Fibroblast of lung (primary cell): ENCODE measurements at regions not wholly inside any gene's neighbourhood (a gene's known extent, or its start where the extent isn't known, plus 50 kb on each side); places are given as distances from the start of the nearest gene placed in this dataset.

ENCODE experiments used
- DNase-seq, 2 donors: peaks; one replicate each; pipeline versions ENCODE4 v3.0.0 to v3.0.0-alpha.2; 2010; ENCODE audit warnings: low read depth in 2 of 2
- H2AFZ ChIP-seq: 2 replicates; pipeline ENCODE4 v1.5.1; 2012; ENCODE audit warnings: low read length, control low read depth, inconsistent platforms
- H3K27ac ChIP-seq: 2 replicates; pipeline ENCODE4 v1.5.1; 2011; ENCODE audit warnings: low read length, control low read depth; ENCODE audit not compliant: insufficient read depth
- H3K27me3 ChIP-seq: 2 replicates; pipeline ENCODE4 v1.5.1; 2011; ENCODE audit warnings: mild to moderate bottlenecking, low read length; ENCODE audit not compliant: control insufficient read depth, insufficient read depth
- H3K36me3 ChIP-seq: 2 replicates; pipeline ENCODE4 v1.5.1; 2011; ENCODE audit warnings: low read length; ENCODE audit not compliant: control insufficient read depth, insufficient read depth
- H3K4me1 ChIP-seq: 2 replicates; pipeline ENCODE4 v1.5.1; 2011; ENCODE audit warnings: low read length; ENCODE audit not compliant: control insufficient read depth, insufficient read depth; ENCODE audit errors: extremely low read depth
- H3K4me2 ChIP-seq: 2 replicates; pipeline ENCODE4 v1.5.1; 2011; ENCODE audit warnings: low read length, control low read depth; ENCODE audit not compliant: insufficient read depth; ENCODE audit errors: extremely low read depth
- H3K4me3 ChIP-seq, 4 experiments: fragments of 200-600 bp in 1 of 4; sonication (generic) in 1 of 4; replicated peaks in 1 of 4; 2 replicates each; pipeline ENCODE4 v1.5.1; 2011 to 2016; ENCODE audit warnings: low read length in 4 of 4, low read depth in 3 of 4, mild to moderate bottlenecking in 3 of 4, control low read depth in 2 of 4, inconsistent platforms in 1 of 4, mixed read lengths in 1 of 4; ENCODE audit not compliant: insufficient read depth in 1 of 4; ENCODE audit errors: control extremely low read depth in 1 of 4
- H3K79me2 ChIP-seq: 2 replicates; pipeline ENCODE4 v1.5.1; 2012; ENCODE audit warnings: mild to moderate bottlenecking, low read length, inconsistent platforms; ENCODE audit not compliant: control insufficient read depth, insufficient read depth
- H3K9ac ChIP-seq: 2 replicates; pipeline ENCODE4 v1.5.1; 2011; ENCODE audit warnings: mild to moderate bottlenecking, low read length, control low read depth; ENCODE audit not compliant: insufficient read depth
- H3K9me3 ChIP-seq: 2 replicates; pipeline ENCODE4 v1.5.1; 2012; ENCODE audit warnings: low read depth, low read length; ENCODE audit not compliant: control insufficient read depth, insufficient read depth
- H4K20me1 ChIP-seq: 2 replicates; pipeline ENCODE4 v1.5.1; 2011; ENCODE audit warnings: low read length; ENCODE audit not compliant: control insufficient read depth, insufficient read depth; ENCODE audit errors: extremely low read depth
- CTCF ChIP-seq, 2 donors: IDR thresholded peaks in 1 of 2; conservative IDR thresholded peaks in 1 of 2; 1 replicate in 1 of 2; 2 replicates in 1 of 2; pipeline ENCODE4 v1.5.1; 2011 to 2012; ENCODE audit warnings: low read length in 2 of 2, control low read depth in 1 of 2, inconsistent platforms in 1 of 2, low read depth in 1 of 2, mild to moderate bottlenecking in 1 of 2
- EZH2 ChIP-seq: IDR thresholded peaks from 2 replicates; pipeline ENCODE4 v1.5.1; 2012; ENCODE audit warnings: low read length, control low read depth, mild to moderate bottlenecking; ENCODE audit errors: missing control alignments

- H3K27ac ChIP-seq, result no peak overlapping the region
- no peaks in the 10 kb centered on the region for H3K9me3 ChIP-seq
- no peak overlapping the region for H3K4me3 ChIP-seq
- H3K9ac ChIP-seq, result no peak overlapping the region
- no peaks in the 10 kb centered on the region for H4K20me1 ChIP-seq
- no peaks in the 10 kb centered on the region for H3K79me2 ChIP-seq
- H3K36me3 ChIP-seq, result no peaks in the 10 kb centered on the region
- H3K27me3 ChIP-seq, result peaks cover 2% of the 10 kb centered on the region
- no peaks in the 10 kb centered on the region for H3K4me1 ChIP-seq
- H2AFZ ChIP-seq, result no peak overlapping the region
- TF ChIP-seq CTCF (conservative IDR thresholded peaks at IDR 0.05 in 1 of 2, IDR thresholded peaks at IDR 0.05 in 1 of 2; ENCODE audit: low read depth in 1 of 2, low read length in 2 of 2) (no peak), EZH2 (no peak)
- H3K4me2 ChIP-seq, result no peak overlapping the region
- DNase-seq, result no peak
These were observed 75.0 kb upstream of the LHX1 start for GRCh38 chr17:36862116-36862920.

- Histone ChIP-seq H3K9me3 (no peaks in the 10 kb centered on the region), H2AFZ (no peak overlapping the region), H3K79me2 (no peaks in the 10 kb centered on the region), H3K9ac (no peak overlapping the region), H3K36me3 (no peaks in the 10 kb centered on the region), H3K27me3 (peaks cover 2% of the 10 kb centered on the region), H3K27ac (no peak overlapping the region), H3K4me3 (no peak overlapping the region), H4K20me1 (no peaks in the 10 kb centered on the region), H3K4me1 (no peaks in the 10 kb centered on the region), H3K4me2 (no peak overlapping the region)
- no peak for TF ChIP-seq CTCF (conservative IDR thresholded peaks at IDR 0.05 in 1 of 2, IDR thresholded peaks at IDR 0.05 in 1 of 2; ENCODE audit: low read depth in 1 of 2, low read length in 2 of 2)
- TF ChIP-seq EZH2, result no peak
- DNase-seq, result no peak
These were observed 74.1 kb upstream of the LHX1 start for GRCh38 chr17:36863131-36863530.

GRCh38 chr17:36863676-36864612 lies 73.3 kb upstream of the LHX1 start:
- no peak overlapping the region for H2AFZ ChIP-seq
- TF ChIP-seq CTCF (conservative IDR thresholded peaks at IDR 0.05 in 1 of 2, IDR thresholded peaks at IDR 0.05 in 1 of 2; ENCODE audit: low read depth in 1 of 2, low read length in 2 of 2), result no peak
- no peak for TF ChIP-seq EZH2
- DNase-seq, result no peak
- no peaks in the 10 kb centered on the region for H3K9me3 ChIP-seq
- H4K20me1 ChIP-seq, result no peaks in the 10 kb centered on the region
- H3K4me2 ChIP-seq, result no peak overlapping the region
- H3K27me3 ChIP-seq, result peaks cover 2% of the 10 kb centered on the region
- H3K27ac ChIP-seq, result no peak overlapping the region
- H3K4me3 ChIP-seq, result no peak overlapping the region
- H3K79me2 ChIP-seq, result no peaks in the 10 kb centered on the region
- H3K9ac ChIP-seq, result no peak overlapping the region
- no peaks in the 10 kb centered on the region for H3K4me1 ChIP-seq
- no peaks in the 10 kb centered on the region for H3K36me3 ChIP-seq
